Activated naive CD4-positive, alpha-beta T cell (primary cell): ENCODE measurements at regions not wholly inside any gene's neighbourhood (a gene's known extent, or its start where the extent isn't known, plus 50 kb on each side); places are given as distances from the start of the nearest gene placed in this dataset.

Source experiments
- DNase-seq, 4 experiments: peaks; one replicate each; lab custom pipeline; 2025; lab: John Stamatoyannopoulos, UW

GRCh38 chr2:7930800-7931635 is 750.8 kb upstream of the ID2 start:
- DNase-seq = no peak

- no peak for DNase-seq
These were observed 750.0 kb upstream of the ID2 start for GRCh38 chr2:7931808-7932207.

- DNase-seq = no peak
These were observed 748.2 kb upstream of the ID2 start for GRCh38 chr2:7933672-7934071.

GRCh38 chr2:7934476-7934875 is 747.4 kb upstream of the ID2 start:
- DNase-seq = no peak

GRCh38 chr2:7937082-7937481 is 744.8 kb upstream of the ID2 start:
- DNase-seq = no peak

GRCh38 chr2:7940723-7941122 is 741.1 kb upstream of the ID2 start:
- no peak for DNase-seq

GRCh38 chr2:7943446-7943845 is 738.4 kb upstream of the ID2 start:
- no peak for DNase-seq

- no peak for DNase-seq
These were observed 736.8 kb upstream of the ID2 start for GRCh38 chr2:7945026-7945425.

- no peak for DNase-seq
These were observed 731.7 kb upstream of the ID2 start for GRCh38 chr2:7950035-7950612.

- DNase-seq = no peak
These were observed 730.9 kb upstream of the ID2 start for GRCh38 chr2:7951001-7951400.

- no peak for DNase-seq
These were observed 730.4 kb upstream of the ID2 start for GRCh38 chr2:7951490-7951889.

GRCh38 chr2:7952046-7952745 is 729.7 kb upstream of the ID2 start:
- no peak for DNase-seq

- no peak for DNase-seq
These were observed 728.7 kb upstream of the ID2 start for GRCh38 chr2:7953195-7953594.

- DNase-seq = no peak
These were observed 727.6 kb upstream of the ID2 start for GRCh38 chr2:7954234-7954633.

- no peak for DNase-seq
These were observed 725.6 kb upstream of the ID2 start for GRCh38 chr2:7956126-7956689.

- no peak for DNase-seq
These were observed 720.3 kb upstream of the ID2 start for GRCh38 chr2:7961550-7961949.

- no peak for DNase-seq
These were observed 719.7 kb upstream of the ID2 start for GRCh38 chr2:7962161-7962560.

- no peak for DNase-seq
These were observed 718.1 kb upstream of the ID2 start for GRCh38 chr2:7963787-7964186.

GRCh38 chr2:7966032-7966431 is 715.8 kb upstream of the ID2 start:
- no peak for DNase-seq

- no peak for DNase-seq
These were observed 714.0 kb upstream of the ID2 start for GRCh38 chr2:7967707-7968405.

GRCh38 chr2:7969756-7970515 is 711.9 kb upstream of the ID2 start:
- DNase-seq = no peak
